ENCODE measurements at regions not wholly inside any gene's neighbourhood (a gene's known extent, or its start where the extent isn't known, plus 50 kb on each side); places are given as distances from the start of the nearest gene placed in this dataset.

- TF ChIP-seq, protein P1, sequence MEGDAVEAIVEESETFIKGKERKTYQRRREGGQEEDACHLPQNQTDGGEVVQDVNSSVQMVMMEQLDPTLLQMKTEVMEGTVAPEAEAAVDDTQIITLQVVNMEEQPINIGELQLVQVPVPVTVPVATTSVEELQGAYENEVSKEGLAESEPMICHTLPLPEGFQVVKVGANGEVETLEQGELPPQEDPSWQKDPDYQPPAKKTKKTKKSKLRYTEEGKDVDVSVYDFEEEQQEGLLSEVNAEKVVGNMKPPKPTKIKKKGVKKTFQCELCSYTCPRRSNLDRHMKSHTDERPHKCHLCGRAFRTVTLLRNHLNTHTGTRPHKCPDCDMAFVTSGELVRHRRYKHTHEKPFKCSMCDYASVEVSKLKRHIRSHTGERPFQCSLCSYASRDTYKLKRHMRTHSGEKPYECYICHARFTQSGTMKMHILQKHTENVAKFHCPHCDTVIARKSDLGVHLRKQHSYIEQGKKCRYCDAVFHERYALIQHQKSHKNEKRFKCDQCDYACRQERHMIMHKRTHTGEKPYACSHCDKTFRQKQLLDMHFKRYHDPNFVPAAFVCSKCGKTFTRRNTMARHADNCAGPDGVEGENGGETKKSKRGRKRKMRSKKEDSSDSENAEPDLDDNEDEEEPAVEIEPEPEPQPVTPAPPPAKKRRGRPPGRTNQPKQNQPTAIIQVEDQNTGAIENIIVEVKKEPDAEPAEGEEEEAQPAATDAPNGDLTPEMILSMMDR (conservative IDR thresholded peaks at IDR 0.05; ENCODE audit: low read depth in 2 of 2) = no peak
- TF ChIP-seq EZH2 (IDR thresholded peaks at IDR 0.05; ENCODE audit: low read depth, unreplicated experiment) = no peak
Measured at GRCh38 chr11:119882316-119882715, 153.3 kb upstream of the NECTIN1 start.
